ENCODE measurements at regions not wholly inside any gene's neighbourhood (a gene's known extent, or its start where the extent isn't known, plus 50 kb on each side); places are given as distances from the start of the nearest gene placed in this dataset.

DNA sequence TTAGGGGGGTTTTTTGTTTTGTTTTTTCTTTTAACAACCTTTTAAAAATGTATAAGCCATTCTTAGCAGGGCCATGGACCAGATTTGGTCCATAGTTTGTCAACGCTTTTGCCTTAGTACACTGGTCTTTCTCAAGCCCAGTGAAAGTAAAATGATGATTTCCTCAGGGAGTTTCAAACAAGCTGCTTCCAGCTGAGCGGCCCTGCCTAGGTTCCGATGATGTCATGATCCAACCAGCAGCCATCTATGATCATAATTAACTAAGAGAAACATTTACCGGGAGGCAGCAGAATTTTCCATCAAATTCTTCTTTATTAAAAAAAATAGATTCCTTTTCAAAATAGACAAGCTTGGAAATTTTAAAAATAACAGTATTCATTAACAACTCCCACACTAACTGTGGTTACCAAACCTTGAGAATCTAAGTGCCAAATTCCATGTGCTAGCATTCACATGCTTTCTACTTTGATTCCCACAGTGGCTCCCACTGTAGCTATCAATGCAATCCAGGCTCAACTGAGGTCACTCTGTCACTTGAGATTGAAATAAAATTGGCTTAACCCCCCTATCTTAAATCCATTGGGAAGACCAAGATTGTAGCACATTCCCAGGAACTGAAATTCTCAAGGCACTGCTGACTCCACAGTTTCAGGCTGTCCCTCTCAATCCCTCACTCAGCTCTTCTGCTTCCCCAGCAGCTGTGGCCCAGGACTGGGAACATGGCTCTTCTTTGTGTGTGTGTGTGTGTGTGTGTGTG is 148.9 kb downstream of the RNF152 start:
- DNase-seq (ENCODE audit: insufficient read length, low spot score) (no peak), FAIRE-seq (no peak)
- TF ChIP-seq TAF1 (IDR thresholded peaks at IDR 0.05; ENCODE audit: low read depth, low read length) (no peak), PAX5 (IDR thresholded peaks at IDR 0.05; ENCODE audit: insufficient read depth, low read length, severe bottlenecking) (no peak), POU2F2 (IDR thresholded peaks at IDR 0.05; ENCODE audit: low read depth, low read length) (no peak), SPI1 (IDR thresholded peaks at IDR 0.05; ENCODE audit: low read depth, low read length) (no peak), POLR2A (IDR thresholded peaks at IDR 0.05; ENCODE audit: low read depth, low read length) (no peak), POLR2AphosphoS5 (IDR thresholded peaks at IDR 0.05; ENCODE audit: low read depth, low read length) (no peak)

DNA sequence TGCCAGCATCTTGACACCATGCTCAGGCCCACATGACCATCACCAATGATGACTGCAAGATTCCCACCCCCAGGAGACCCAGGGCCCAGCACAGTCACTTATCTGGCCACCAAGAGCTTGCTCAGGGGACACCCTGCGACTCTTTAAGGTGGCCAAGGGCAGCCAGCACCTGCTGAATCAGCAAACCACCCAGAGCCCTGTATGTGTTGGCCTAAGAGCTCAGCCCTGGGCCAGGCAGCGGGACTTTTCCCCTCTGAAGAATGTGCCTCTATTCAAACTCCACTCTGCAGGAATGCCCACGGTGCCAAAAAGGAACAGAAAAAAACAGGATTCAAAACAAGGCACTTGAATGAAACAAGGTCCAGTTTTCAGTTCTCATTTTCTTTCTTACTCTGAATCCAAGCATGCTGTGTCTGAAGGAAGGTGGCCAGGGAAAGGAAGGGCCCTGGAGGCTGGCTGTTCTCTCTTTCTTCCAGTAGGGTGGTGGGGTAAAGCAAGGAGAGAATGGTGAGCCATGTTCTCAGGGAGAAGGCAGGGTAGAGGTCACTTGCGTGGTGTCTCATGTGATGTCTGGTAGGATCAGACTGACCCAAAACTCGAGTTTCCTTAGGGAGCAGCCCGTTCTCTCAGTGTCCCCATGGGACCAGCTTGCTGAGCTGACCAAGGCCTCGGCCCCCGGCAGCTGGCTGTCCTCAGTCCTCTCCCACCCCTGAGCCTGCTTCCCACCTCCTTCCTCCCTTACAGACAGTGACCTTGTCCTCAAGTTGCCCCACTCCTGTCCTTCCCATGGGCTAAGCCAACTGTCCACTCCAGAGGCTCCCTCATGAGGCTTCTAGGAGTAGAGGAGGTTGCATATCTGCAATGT is 150.0 kb downstream of the RNF152 start:
- FAIRE-seq, result no peak
- TF ChIP-seq PAX5 (IDR thresholded peaks at IDR 0.05; ENCODE audit: insufficient read depth, low read length, severe bottlenecking), result no peak
- TF ChIP-seq SPI1 (IDR thresholded peaks at IDR 0.05; ENCODE audit: low read depth, low read length), result no peak
- no peak for TF ChIP-seq POLR2A (IDR thresholded peaks at IDR 0.05; ENCODE audit: low read depth, low read length)
- no peak for TF ChIP-seq TAF1 (IDR thresholded peaks at IDR 0.05; ENCODE audit: low read depth, low read length)
- TF ChIP-seq POLR2AphosphoS5 (IDR thresholded peaks at IDR 0.05; ENCODE audit: low read depth, low read length), result no peak
- no peak for TF ChIP-seq POU2F2 (IDR thresholded peaks at IDR 0.05; ENCODE audit: low read depth, low read length)
- no peak for DNase-seq (ENCODE audit: insufficient read length, low spot score)

DNA sequence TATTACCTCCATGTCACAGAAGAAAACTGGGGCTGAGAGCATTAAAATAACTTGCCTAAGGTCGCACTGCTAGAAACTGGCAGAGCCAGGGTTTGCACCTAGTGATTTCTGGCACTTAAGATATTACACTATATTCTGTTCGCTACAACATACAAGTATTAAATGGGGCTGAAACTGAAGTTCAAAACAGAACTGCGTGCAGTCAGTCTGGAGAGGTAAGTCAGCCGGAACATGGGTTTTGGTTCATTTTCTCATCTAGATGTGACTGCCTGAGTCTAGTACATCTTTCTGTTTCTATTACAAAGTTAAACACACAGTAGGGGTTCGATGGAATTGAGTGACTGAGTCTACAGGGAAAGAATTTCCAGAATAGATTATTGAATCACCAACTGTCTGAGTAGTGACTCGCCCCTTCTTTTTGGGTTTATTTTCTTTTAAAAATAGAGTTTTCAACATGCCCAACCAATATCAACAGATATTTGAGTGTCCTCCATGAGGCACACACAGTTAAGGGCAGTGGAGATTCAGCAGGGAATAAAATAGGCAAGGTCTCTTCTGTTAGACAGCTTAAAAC is 150.8 kb downstream of the RNF152 start:
- DNase-seq (ENCODE audit: insufficient read length, low spot score) (no peak), FAIRE-seq (no peak)

DNA sequence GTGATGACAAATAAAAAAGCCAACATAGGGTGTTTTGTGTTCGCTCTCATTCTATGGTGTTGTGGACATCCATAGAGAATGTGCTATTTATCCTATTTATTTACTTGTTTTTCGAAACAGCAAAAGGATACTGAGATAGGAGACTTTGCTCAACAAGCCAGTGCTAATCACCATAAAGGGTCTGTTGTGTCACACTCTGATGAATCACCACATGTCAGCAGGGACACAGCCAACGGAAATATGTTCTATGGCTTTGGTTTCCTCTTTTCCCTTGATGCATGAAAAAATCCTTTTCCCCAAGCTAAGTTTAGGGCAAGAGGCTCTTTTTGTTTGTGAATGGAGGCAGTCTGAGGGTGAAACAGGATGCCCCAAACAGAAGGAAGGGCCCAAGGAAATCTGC is 154.3 kb downstream of the RNF152 start:
- FAIRE-seq, result no peak
- TF ChIP-seq POLR2A (IDR thresholded peaks at IDR 0.05; ENCODE audit: low read depth, low read length) (no peak), POU2F2 (IDR thresholded peaks at IDR 0.05; ENCODE audit: low read depth, low read length) (no peak), PAX5 (IDR thresholded peaks at IDR 0.05; ENCODE audit: insufficient read depth, low read length, severe bottlenecking) (no peak), POLR2AphosphoS5 (IDR thresholded peaks at IDR 0.05; ENCODE audit: low read depth, low read length) (no peak), TAF1 (IDR thresholded peaks at IDR 0.05; ENCODE audit: low read depth, low read length) (no peak), SPI1 (IDR thresholded peaks at IDR 0.05; ENCODE audit: low read depth, low read length) (no peak)
- no peak for DNase-seq (ENCODE audit: insufficient read length, low spot score)

More for the DNA sequence above, 150.8 kb downstream of the RNF152 start:
- TF ChIP-seq TAF1 (IDR thresholded peaks at IDR 0.05; ENCODE audit: low read depth, low read length), result no peak
- no peak for TF ChIP-seq POU2F2 (IDR thresholded peaks at IDR 0.05; ENCODE audit: low read depth, low read length)
- TF ChIP-seq SPI1 (IDR thresholded peaks at IDR 0.05; ENCODE audit: low read depth, low read length), result no peak
- TF ChIP-seq POLR2AphosphoS5 (IDR thresholded peaks at IDR 0.05; ENCODE audit: low read depth, low read length), result no peak
- TF ChIP-seq PAX5 (IDR thresholded peaks at IDR 0.05; ENCODE audit: insufficient read depth, low read length, severe bottlenecking), result no peak
- no peak for TF ChIP-seq POLR2A (IDR thresholded peaks at IDR 0.05; ENCODE audit: low read depth, low read length)

GRCh38 chr18:61738042-61738441 is 154.8 kb downstream of the RNF152 start:
- DNase-seq (ENCODE audit: insufficient read length, low spot score), result no peak
- no peak for TF ChIP-seq POLR2AphosphoS5 (IDR thresholded peaks at IDR 0.05; ENCODE audit: low read depth, low read length)
- TF ChIP-seq TAF1 (IDR thresholded peaks at IDR 0.05; ENCODE audit: low read depth, low read length), result no peak
- TF ChIP-seq SPI1 (IDR thresholded peaks at IDR 0.05; ENCODE audit: low read depth, low read length), result no peak
- no peak for TF ChIP-seq POU2F2 (IDR thresholded peaks at IDR 0.05; ENCODE audit: low read depth, low read length)
- no peak for TF ChIP-seq POLR2A (IDR thresholded peaks at IDR 0.05; ENCODE audit: low read depth, low read length)
- no peak for FAIRE-seq

- no peak for DNase-seq (ENCODE audit: insufficient read length, low spot score)
- TF ChIP-seq SPI1 (IDR thresholded peaks at IDR 0.05; ENCODE audit: low read depth, low read length) (no peak), POU2F2 (IDR thresholded peaks at IDR 0.05; ENCODE audit: low read depth, low read length) (no peak), POLR2A (IDR thresholded peaks at IDR 0.05; ENCODE audit: low read depth, low read length) (no peak), PAX5 (IDR thresholded peaks at IDR 0.05; ENCODE audit: insufficient read depth, low read length, severe bottlenecking) (no peak), POLR2AphosphoS5 (IDR thresholded peaks at IDR 0.05; ENCODE audit: low read depth, low read length) (no peak), TAF1 (IDR thresholded peaks at IDR 0.05; ENCODE audit: low read depth, low read length) (no peak)
- no peak for FAIRE-seq
Observed at GRCh38 chr18:61736133-61736532, 156.7 kb downstream of the RNF152 start.

GRCh38 chr18:61735564-61736102 is 157.2 kb downstream of the RNF152 start:
- no peak for DNase-seq (ENCODE audit: insufficient read length, low spot score)
- TF ChIP-seq SPI1 (IDR thresholded peaks at IDR 0.05; ENCODE audit: low read depth, low read length) (no peak), POU2F2 (IDR thresholded peaks at IDR 0.05; ENCODE audit: low read depth, low read length) (no peak), POLR2AphosphoS5 (IDR thresholded peaks at IDR 0.05; ENCODE audit: low read depth, low read length) (no peak), PAX5 (IDR thresholded peaks at IDR 0.05; ENCODE audit: insufficient read depth, low read length, severe bottlenecking) (no peak), POLR2A (IDR thresholded peaks at IDR 0.05; ENCODE audit: low read depth, low read length) (no peak), TAF1 (IDR thresholded peaks at IDR 0.05; ENCODE audit: low read depth, low read length) (no peak)
- no peak for FAIRE-seq

- FAIRE-seq (no peak), DNase-seq (ENCODE audit: insufficient read length, low spot score) (no peak)
- TF ChIP-seq TAF1 (IDR thresholded peaks at IDR 0.05; ENCODE audit: low read depth, low read length), result no peak
- no peak for TF ChIP-seq POLR2AphosphoS5 (IDR thresholded peaks at IDR 0.05; ENCODE audit: low read depth, low read length)
- TF ChIP-seq POU2F2 (IDR thresholded peaks at IDR 0.05; ENCODE audit: low read depth, low read length), result no peak
Observed at GRCh38 chr18:61734396-61734795, 158.4 kb downstream of the RNF152 start.

GRCh38 chr18:61732854-61733253 is 160.0 kb downstream of the RNF152 start:
- TF ChIP-seq PAX5 (IDR thresholded peaks at IDR 0.05; ENCODE audit: insufficient read depth, low read length, severe bottlenecking), result no peak
- no peak for FAIRE-seq
- DNase-seq (ENCODE audit: insufficient read length, low spot score), result no peak
